Kidney epithelial cell (primary cell): ENCODE measurements at regions not wholly inside any gene's neighbourhood (a gene's known extent, or its start where the extent isn't known, plus 50 kb on each side); places are given as distances from the start of the nearest gene placed in this dataset.

Source experiments
- DNase-seq: peaks from one replicate; pipeline ENCODE4 v3.0.0-alpha.2; 2010; ENCODE audit warnings: low read depth
- H3K27me3 ChIP-seq: 2 replicates; pipeline ENCODE4 v1.6.0; 2011; ENCODE audit warnings: low read length; ENCODE audit not compliant: control insufficient read depth, insufficient read depth
- H3K36me3 ChIP-seq: 2 replicates; pipeline ENCODE4 v1.5.1; 2011; ENCODE audit warnings: low read length; ENCODE audit not compliant: control insufficient read depth, insufficient read depth
- H3K4me3 ChIP-seq: 2 replicates; pipeline ENCODE4 v1.5.1; 2011; ENCODE audit warnings: low read depth, mild to moderate bottlenecking, control low read depth, low read length
- TF ChIP-seq, protein P1 (sequence below): IDR thresholded peaks from 2 replicates; pipeline ENCODE4 v1.5.1; 2011; ENCODE audit warnings: mild to moderate bottlenecking, moderate library complexity, low read length, control low read depth, inconsistent platforms; ENCODE audit not compliant: insufficient read depth, poor library complexity, severe bottlenecking

DNA sequence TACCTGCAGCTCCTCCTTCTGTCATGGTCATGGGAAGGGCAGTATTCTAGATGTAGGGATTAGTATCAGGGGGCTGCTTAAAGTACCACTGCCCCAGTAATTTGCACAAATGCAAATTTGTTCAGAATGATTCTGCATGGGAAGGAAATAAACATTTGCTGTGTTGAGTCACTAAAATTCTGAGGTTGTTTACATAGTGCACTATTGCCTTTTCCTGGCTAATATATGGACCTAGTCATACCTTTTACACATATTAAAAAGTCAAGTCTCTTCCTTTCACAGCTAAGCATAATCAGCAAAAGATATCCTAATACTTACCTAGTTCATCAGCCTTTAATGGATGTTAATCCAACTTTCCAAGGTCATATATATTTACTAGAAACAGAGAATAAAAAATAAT lies 746.4 kb upstream of the NR2F2 start:
- Histone ChIP-seq H3K27me3 (no peaks in the 10 kb centered on the region), H3K36me3 (no peaks in the 10 kb centered on the region), H3K4me3 (no peak overlapping the region)
- no peak for DNase-seq
- TF ChIP-seq, protein P1, sequence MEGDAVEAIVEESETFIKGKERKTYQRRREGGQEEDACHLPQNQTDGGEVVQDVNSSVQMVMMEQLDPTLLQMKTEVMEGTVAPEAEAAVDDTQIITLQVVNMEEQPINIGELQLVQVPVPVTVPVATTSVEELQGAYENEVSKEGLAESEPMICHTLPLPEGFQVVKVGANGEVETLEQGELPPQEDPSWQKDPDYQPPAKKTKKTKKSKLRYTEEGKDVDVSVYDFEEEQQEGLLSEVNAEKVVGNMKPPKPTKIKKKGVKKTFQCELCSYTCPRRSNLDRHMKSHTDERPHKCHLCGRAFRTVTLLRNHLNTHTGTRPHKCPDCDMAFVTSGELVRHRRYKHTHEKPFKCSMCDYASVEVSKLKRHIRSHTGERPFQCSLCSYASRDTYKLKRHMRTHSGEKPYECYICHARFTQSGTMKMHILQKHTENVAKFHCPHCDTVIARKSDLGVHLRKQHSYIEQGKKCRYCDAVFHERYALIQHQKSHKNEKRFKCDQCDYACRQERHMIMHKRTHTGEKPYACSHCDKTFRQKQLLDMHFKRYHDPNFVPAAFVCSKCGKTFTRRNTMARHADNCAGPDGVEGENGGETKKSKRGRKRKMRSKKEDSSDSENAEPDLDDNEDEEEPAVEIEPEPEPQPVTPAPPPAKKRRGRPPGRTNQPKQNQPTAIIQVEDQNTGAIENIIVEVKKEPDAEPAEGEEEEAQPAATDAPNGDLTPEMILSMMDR: no peak

DNA sequence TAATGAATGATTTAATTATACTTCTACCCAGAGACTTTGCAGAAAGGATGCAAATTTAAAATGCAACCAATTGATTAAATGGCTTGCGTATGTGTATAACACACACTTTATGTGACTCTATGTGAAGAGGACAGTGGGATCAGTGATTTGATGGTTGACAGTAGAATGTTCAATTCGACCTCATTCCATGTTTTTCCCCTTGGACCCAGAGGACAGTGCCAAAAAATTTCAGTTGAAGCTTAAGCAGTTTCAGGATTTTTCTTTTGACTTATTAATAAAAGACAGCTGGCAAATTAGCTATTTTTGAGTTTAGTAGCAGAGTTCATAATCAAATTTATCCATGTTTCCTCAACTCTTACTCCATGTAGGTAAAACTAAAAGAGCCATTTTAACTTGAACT lies 742.4 kb upstream of the NR2F2 start:
- TF ChIP-seq, protein P1: no peak
- Histone ChIP-seq H3K4me3 (no peak overlapping the region), H3K27me3 (no peaks in the 10 kb centered on the region), H3K36me3 (no peaks in the 10 kb centered on the region)
- DNase-seq: no peak

DNA sequence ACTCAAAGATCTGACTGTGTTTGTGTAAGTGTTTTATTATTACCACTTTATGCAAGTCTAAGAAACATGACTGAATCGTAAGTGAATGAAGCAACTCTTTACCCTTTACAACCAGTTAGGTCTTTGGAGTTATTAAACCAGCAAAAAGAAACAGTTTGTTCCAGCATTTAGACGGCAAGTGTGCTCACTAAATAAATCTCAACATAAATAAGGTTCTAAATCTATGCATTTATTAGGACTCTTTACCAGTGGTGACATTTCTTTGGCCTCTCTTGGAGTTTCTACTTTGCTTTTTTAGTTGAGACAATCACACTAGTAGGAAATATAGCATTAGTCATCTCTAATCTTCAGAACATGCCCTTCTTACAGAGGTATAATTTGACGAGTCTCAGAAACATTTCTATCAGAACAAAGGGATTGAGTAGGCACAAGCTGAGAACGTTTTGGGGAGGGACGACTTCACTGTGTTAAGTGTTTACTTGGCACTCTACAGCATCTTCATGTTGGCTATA lies 739.9 kb upstream of the NR2F2 start:
- TF ChIP-seq, protein P1: no peak
- H3K27me3 ChIP-seq: no peaks in the 10 kb centered on the region
- H3K36me3 ChIP-seq: no peaks in the 10 kb centered on the region
- no peak overlapping the region for H3K4me3 ChIP-seq
- DNase-seq: no peak

DNA sequence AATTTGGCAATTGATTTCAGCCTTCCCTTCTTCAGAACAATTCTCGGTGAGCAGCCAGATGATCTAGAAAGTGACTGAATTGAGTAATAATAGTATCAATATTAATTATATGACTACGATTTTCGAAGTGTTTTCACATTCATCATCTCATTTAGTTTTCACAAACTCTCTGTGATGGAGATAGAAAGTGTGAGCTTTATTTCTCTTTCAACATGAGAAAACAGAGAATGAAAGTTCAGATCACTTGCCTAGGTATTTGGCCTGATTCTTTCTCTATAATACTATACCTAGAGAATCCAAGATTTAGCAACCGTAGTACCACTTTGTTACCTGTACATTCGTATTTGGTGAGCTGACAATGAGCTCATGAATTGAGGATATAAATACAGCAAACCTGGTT lies 739.2 kb upstream of the NR2F2 start:
- Histone ChIP-seq H3K27me3 (no peaks in the 10 kb centered on the region), H3K36me3 (no peaks in the 10 kb centered on the region), H3K4me3 (no peak overlapping the region)
- DNase-seq: no peak
- TF ChIP-seq, protein P1: no peak

DNA sequence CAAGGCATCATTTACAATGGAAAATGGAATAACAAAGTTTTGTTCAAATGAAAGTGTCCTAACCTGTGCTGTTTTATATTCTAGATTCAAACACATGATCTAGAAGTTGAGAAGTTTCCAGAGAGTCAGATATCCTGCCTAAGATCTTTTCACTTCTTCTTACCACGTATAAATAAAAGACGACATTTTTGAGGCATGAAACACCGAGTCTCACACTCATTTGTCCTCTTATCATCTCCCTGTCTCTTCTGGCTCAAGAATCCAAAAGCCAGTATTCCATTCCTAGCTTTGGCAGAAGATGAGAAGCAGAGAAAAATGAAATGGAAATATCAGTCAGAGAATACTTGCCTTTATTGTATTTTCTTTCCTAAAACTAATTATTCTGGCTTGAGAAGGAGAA lies 738.6 kb upstream of the NR2F2 start:
- TF ChIP-seq, protein P1: no peak
- no peak for DNase-seq
- H3K27me3 ChIP-seq: no peaks in the 10 kb centered on the region
- H3K36me3 ChIP-seq: no peaks in the 10 kb centered on the region
- H3K4me3 ChIP-seq: no peak overlapping the region

DNA sequence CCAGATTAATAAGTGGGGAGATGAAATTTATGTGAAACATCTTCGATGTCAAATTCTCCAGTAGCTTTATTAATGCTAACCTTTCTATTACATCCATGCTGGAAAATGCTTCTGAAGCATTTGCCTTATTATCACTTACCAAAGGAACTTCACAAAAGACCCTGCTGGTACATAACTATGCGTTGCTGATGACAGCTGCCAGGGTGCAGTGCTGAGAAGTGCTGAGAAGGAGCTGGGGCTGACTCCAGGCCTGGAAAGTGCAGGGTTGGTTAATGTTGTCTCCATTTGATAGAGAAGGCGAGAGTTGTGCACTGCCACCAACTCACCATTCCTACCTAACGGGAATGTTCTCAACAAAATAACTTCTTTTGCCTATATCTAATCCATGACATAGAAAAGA lies 736.0 kb upstream of the NR2F2 start:
- Histone ChIP-seq H3K27me3 (no peaks in the 10 kb centered on the region), H3K36me3 (no peaks in the 10 kb centered on the region), H3K4me3 (no peak overlapping the region)
- no peak for DNase-seq
- TF ChIP-seq, protein P1: no peak
